ENCODE measurements at regions not wholly inside any gene's neighbourhood (a gene's known extent, or its start where the extent isn't known, plus 50 kb on each side); places are given as distances from the start of the nearest gene placed in this dataset.

- TF ChIP-seq IRF2 (CRISPR knock-in tag; IDR thresholded peaks at IDR 0.05; ENCODE audit: borderline replicate concordance, low read depth) (no peak), NR3C1 (CRISPR knock-in tag; conservative IDR thresholded peaks at IDR 0.05; ENCODE audit: low read depth) (no peak), NR2C2 (CRISPR knock-in tag; IDR thresholded peaks at IDR 0.05) (no peak), NFYB (CRISPR knock-in tag; conservative IDR thresholded peaks at IDR 0.05; ENCODE audit: low read depth) (no peak), MXD4 (CRISPR knock-in tag; IDR thresholded peaks at IDR 0.05; ENCODE audit: borderline replicate concordance) (no peak), ZNF512 (CRISPR knock-in tag; IDR thresholded peaks at IDR 0.05; ENCODE audit: borderline replicate concordance) (no peak)
Observed at GRCh38 chr7:15123901-15124300, 221.3 kb upstream of the DGKB start (continued).

- ChIA-PET POLR2A (no interaction called here), CTCF (no interaction called here)
- no peaks in the 10 kb centered on the region for H3K36me3 Mint-ChIP-seq
- ATAC-seq (no peak), DNase-seq (ENCODE audit: low spot score) (no peak)
- H3K27ac Mint-ChIP-seq: no peak overlapping the region
- 0 out of 2 replicates have a peak, but pooled peaks cover 5% of the 10 kb centered on the region for H3K9me3 Mint-ChIP-seq
- no peaks in the 10 kb centered on the region for H3K27me3 Mint-ChIP-seq (ENCODE audit: low read depth)
- H3K4me1 Mint-ChIP-seq: 0 out of 2 replicates have a peak, but pooled peaks cover 6% of the 10 kb centered on the region
- H3K4me3 Mint-ChIP-seq: no peak overlapping the region
- TF ChIP-seq RORB (CRISPR knock-in tag; IDR thresholded peaks at IDR 0.05) (no peak), GABPB1 (CRISPR knock-in tag; IDR thresholded peaks at IDR 0.05) (no peak), MXD4 (CRISPR knock-in tag; IDR thresholded peaks at IDR 0.05; ENCODE audit: borderline replicate concordance) (no peak), ZNF317 (CRISPR knock-in tag; IDR thresholded peaks at IDR 0.05; ENCODE audit: borderline replicate concordance, low read depth) (no peak), ZNF512 (CRISPR knock-in tag; IDR thresholded peaks at IDR 0.05; ENCODE audit: borderline replicate concordance) (no peak), HMGA2 (CRISPR knock-in tag; IDR thresholded peaks at IDR 0.05) (no peak), NR1H2 (CRISPR knock-in tag; IDR thresholded peaks at IDR 0.05) (no peak), HMGXB4 (CRISPR knock-in tag; IDR thresholded peaks at IDR 0.05) (no peak), AR (CRISPR knock-in tag; IDR thresholded peaks at IDR 0.05) (no peak), ZNF671 (CRISPR knock-in tag; IDR thresholded peaks at IDR 0.05) (no peak), MLX (CRISPR knock-in tag; IDR thresholded peaks at IDR 0.05) (no peak), NFYB (CRISPR knock-in tag; conservative IDR thresholded peaks at IDR 0.05; ENCODE audit: low read depth) (no peak), STAT6 (CRISPR knock-in tag; conservative IDR thresholded peaks at IDR 0.05; ENCODE audit: low read depth) (no peak), ZNF425 (CRISPR knock-in tag; conservative IDR thresholded peaks at IDR 0.05) (no peak), AFF4 (CRISPR knock-in tag; IDR thresholded peaks at IDR 0.05; ENCODE audit: borderline replicate concordance) (no peak)
Observed at GRCh38 chr7:15113752-15114151, 211.2 kb upstream of the DGKB start.
